Esophagus squamous epithelium (tissue), 4 donors: ENCODE measurements at regions not wholly inside any gene's neighbourhood (a gene's known extent, or its start where the extent isn't known, plus 50 kb on each side); places are given as distances from the start of the nearest gene placed in this dataset.

ENCODE experiments used
- CTCF ChIP-seq, 6 experiments: fragments of 450-650 bp in 4 of 6; fragments of 200-600 bp in 2 of 6; sonication (generic) in 2 of 6; IDR thresholded peaks; one replicate each; pipeline ENCODE4 v1.5.1; 2016 to 2019; ENCODE audit warnings: antibody characterized with exemption in 6 of 6, mild to moderate bottlenecking in 4 of 6, moderate library complexity in 4 of 6
- POLR2A ChIP-seq, 4 donors: fragments of 450-650 bp; IDR thresholded peaks; one replicate each; pipeline ENCODE4 v1.6.1; 2017; ENCODE audit warnings: antibody characterized with exemption in 4 of 4, mild to moderate bottlenecking in 4 of 4, moderate library complexity in 3 of 4

GRCh38 chr16:73387979-73388378 is 340.1 kb upstream of the ZFHX3 start:
- TF ChIP-seq CTCF (IDR thresholded peaks at IDR 0.05) (no peak), POLR2A (IDR thresholded peaks at IDR 0.05) (no peak)
